HG03103 (cell line): ENCODE measurements at regions not wholly inside any gene's neighbourhood (a gene's known extent, or its start where the extent isn't known, plus 50 kb on each side); places are given as distances from the start of the nearest gene placed in this dataset.
"Not testable (repeated sequence)": the region's sequence is repeated elsewhere in the genome, so short reads cannot be mapped to it uniquely, and the experiment has no call there.

Source experiments
- ATAC-seq: cut with Tn5 transposase; IDR thresholded peaks from one replicate; pipeline ENCODE4 v1.9.1; 2021; ENCODE audit warnings: low read depth; ENCODE audit not compliant: unreplicated experiment

DNA sequence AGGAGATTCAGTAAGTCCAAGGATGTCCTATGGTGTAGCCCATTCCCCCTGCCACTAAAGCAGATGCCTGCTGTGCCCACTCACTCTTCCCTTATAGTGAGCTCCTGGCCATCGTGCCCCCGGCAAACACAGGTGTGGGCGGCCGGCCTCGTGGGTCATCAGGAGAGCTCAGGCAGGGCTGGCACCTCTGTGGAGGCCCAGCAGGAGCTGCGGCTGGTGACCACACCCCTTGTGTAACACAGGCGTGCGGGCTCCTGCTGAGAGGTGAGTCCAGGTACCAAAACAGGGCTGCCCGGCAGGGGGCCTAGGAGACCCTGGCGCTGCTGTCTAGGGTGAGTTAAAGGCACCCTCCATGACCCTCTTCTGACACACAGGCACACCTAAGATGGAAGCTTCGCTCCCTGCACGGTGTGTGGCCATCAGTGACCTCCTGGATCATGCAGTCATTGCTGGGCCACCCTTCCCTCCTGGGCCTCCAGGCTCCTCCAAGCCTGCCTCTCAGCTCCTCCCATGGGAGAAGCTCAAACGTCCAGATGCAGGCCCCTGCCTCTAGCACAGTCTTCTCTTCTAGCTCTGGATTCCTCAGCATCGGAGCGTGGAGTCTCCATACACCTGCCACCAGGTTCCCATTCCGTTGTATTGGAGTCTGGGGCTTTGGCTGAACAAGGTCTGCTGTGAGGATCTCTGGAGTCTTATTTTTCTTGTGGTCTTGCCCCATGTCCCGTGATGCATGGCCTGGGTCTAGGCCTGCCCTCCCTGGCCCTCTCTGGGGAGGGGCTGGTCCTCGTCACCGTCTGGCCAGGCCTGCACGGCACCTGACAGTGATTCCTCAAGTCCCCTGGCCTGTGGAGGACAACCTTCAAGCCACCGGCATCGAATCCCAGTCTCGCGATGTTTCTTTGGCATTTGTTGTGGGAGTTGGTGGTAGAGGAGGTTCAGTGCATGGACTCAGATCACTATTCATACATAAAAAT, 246.9 kb downstream of the ACKR3 start:
- ATAC-seq, result no peak

DNA sequence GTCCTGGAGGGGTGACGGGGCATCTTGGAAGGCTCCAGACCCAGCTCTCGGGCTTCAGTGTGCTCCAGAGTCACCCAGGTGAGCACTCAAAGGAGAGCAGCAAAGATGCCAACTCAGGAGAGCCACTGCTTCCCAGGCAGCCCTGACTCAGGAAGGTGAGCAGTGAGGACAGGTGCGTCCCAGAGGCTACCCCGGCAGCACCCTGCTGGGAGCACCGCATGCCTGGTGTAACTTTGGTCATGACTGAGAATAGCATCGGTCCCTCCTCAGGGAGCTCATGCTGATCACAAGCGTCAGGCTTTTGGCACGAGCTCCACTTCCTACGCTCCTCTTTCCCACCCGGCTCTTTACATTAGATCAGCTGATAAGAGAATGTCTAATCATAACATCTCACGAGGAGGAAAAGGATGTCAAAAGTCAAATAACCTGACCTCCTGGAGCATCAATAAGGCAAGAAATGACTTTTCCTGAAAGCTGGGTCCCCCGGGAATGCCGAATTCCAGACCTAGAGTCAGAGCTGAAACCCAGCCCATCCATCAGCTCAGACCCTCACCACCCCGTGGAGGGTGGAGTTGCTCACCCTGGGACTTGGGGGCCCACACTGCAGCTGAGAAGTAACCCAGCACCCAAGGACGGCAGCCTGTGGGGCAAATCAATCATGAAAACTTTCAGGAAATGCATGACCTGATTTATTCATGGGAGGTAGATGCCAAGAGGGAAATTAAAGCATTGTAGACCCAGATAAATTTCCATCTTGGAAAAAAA, 248.8 kb downstream of the ACKR3 start:
- ATAC-seq, result no peak

- no peak for ATAC-seq
Observed at GRCh38 chr2:236819275-236820002, 249.8 kb downstream of the ACKR3 start.

GRCh38 chr2:236820763-236821344, 251.2 kb downstream of the ACKR3 start:
- no peak for ATAC-seq

DNA sequence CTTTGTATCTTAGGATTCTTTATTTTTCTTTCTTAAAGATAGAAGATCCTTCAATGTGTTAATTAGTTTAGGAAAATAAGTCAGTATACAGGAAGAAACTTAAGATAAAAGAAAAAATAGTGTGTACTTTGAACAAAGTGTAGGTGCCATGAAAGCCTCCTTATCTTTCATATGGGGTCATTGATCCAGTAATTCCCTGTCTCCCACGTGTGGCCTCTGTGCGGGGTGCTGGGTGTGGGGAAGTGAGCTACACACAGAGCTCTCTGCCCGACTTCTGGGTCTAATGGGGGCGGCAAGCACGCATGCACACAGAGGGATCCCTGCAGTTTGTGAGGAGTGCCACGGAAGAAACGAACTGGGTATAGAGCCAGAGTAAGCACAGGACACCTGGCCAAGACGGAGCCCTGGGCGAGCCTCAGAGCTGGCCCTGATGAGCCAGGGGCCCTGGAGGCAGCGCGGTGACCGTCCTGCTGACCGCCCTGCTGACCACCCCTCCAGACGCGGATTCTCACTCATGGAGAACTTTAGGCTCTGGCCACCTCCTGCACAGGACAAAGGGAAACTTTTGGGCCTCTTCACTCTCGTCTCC, 253.5 kb downstream of the ACKR3 start:
- no peak for ATAC-seq

- ATAC-seq, result no peak
Observed at GRCh38 chr2:236823963-236824362, 254.3 kb downstream of the ACKR3 start.

GRCh38 chr2:236824836-236825235, 255.2 kb downstream of the ACKR3 start:
- no peak for ATAC-seq

GRCh38 chr2:236825989-236826510, 256.4 kb downstream of the ACKR3 start:
- no peak for ATAC-seq

DNA sequence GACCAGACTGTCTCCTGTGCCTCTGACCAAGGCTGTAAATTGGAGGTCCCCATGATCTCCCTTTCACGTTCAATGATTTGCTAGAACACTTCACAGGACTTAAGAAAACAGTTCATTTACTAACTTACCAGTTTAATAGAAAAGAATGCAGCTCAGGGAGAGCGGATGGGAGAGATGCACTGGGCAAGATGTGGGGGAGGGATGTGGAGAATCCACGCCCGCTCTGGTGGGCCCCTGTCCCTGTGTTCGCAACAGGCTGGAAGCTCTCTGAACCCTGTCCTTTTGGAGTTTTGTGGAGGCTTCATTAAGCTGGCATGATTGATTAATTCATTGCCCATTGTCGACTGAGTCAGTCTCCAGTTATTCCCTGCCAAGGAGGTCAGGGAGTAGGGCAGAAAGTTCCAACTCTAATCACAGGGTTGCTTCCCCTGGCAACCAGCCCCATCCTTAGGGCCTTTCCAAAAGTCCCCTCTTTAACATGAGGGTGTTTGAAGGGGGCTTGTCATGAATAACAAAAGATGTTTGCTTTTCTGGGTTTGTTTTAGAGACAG, 257.1 kb downstream of the ACKR3 start:
- ATAC-seq, result no peak

DNA sequence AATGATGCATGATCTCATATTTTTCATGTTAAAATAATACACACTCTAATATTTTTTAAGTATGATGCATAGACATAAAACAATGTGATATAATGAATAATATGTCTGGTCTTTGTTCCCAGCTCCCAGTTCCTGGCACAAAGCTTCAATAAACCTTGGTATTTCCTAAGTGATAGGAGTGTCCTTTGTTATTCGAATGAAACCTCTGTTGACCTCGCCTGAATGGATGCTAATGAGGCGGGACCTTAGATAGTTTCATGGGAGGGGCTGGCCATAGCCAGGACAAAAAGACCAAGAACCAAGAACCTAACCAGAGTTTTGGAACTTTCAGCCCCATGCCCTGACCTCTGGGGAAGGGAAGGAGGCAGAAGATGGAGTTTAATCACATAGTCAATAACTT, 257.7 kb upstream of the COPS8 start:
- no peak for ATAC-seq

DNA sequence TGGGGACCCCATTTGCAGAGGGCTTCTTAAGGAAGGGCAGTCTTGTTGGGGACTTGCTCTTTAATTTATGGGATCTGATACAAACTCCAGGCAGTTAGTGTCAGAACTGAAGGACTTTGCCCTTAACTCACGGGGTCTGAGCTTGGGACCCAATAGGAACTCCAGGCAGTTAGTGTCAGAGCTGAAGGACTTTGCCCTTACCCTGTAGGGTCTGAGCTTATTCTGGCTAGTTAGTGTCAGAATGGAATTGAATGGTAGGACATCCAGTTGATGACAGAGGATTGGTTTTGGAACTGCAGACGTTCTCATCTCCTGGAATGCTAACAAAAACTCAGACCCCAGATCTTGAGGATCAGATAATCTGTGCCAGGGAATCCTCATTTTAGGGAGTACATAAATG, 256.9 kb upstream of the COPS8 start:
- ATAC-seq, result no peak

GRCh38 chr2:236830926-236831325, 254.8 kb upstream of the COPS8 start:
- no peak for ATAC-seq

DNA sequence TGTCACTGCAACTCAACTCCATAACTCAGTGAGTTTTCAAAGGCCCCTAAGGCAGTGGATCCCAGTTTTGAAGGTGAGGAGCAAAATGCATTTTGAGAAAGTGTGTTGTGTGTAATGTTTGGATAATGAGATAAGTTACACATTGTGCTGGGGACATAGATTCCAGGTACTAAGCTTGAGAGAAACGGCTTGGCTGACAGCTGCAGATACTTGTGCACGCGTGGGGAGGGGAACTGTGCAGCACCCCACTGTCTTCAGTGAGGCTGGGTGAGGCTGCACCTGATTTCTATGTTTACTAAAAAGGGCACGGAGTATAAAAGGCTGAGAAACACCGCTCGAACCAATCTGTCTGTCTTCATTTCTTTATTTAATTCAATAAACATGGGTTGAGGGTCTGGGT, 254.0 kb upstream of the COPS8 start:
- ATAC-seq, result no peak

- ATAC-seq, result no peak
Observed at GRCh38 chr2:236833501-236834073, 252.1 kb upstream of the COPS8 start.

GRCh38 chr2:236834284-236834683, 251.4 kb upstream of the COPS8 start:
- ATAC-seq, result no peak

GRCh38 chr2:236835307-236836024, 250.2 kb upstream of the COPS8 start:
- no peak for ATAC-seq

DNA sequence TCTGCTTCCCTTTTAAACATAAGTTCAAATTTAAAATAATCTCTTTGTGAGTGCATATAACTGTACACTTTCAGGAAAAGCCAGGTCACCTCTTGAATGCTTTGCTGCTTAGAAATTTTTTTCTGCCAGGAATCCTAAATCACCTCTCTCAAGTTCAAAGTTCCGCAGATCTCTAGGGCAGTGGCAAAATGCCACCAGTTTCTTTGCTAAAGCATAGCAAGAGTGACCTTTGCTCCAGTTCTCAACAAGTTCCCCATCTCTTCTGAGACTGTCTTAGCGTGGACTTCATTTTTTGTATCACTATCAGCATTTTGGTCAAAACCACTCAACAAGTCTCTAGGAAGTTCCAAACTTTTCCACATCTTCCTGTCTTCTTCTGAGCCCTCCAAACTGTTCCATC, 249.7 kb upstream of the COPS8 start:
- not testable (repeated sequence) for ATAC-seq

- ATAC-seq, result no peak
Observed at GRCh38 chr2:236840215-236840614, 245.5 kb upstream of the COPS8 start.

GRCh38 chr2:236840857-236841256, 244.8 kb upstream of the COPS8 start:
- ATAC-seq, result no peak
